HFFc6 (cell line): ENCODE measurements at regions not wholly inside any gene's neighbourhood (a gene's known extent, or its start where the extent isn't known, plus 50 kb on each side); places are given as distances from the start of the nearest gene placed in this dataset.
"Not testable (repeated sequence)": the region's sequence is repeated elsewhere in the genome, so short reads cannot be mapped to it uniquely, and the experiment has no call there.

Experiments
- DNase-seq: peaks from one replicate; pipeline ENCODE4 v3.0.0-alpha.2; 2018
- H3K27ac Mint-ChIP-seq: 2 replicates; pipeline ENCODE4 v1.8.0; 2020; ENCODE audit warnings: mild to moderate bottlenecking, mixed read lengths
- H3K27me3 Mint-ChIP-seq: 2 replicates; pipeline ENCODE4 v1.8.0; 2021; ENCODE audit warnings: mild to moderate bottlenecking, moderate library complexity, mixed read lengths; ENCODE audit not compliant: insufficient read depth
- H3K36me3 Mint-ChIP-seq: 2 replicates; pipeline ENCODE4 v1.8.0; 2021; ENCODE audit warnings: low read depth, mixed read lengths
- H3K4me1 Mint-ChIP-seq: 2 replicates; pipeline ENCODE4 v1.8.0; 2020; ENCODE audit warnings: low read depth, mixed read lengths
- H3K4me3 Mint-ChIP-seq: 2 replicates; pipeline ENCODE4 v1.8.0; 2020; ENCODE audit warnings: mild to moderate bottlenecking, moderate library complexity, mixed read lengths
- H3K9me3 Mint-ChIP-seq: 2 replicates; pipeline ENCODE4 v1.8.0; 2020; ENCODE audit warnings: mild to moderate bottlenecking, mixed read lengths
- CTCF ChIP-seq: fragments of 200-600 bp; sonication (generic); IDR thresholded peaks from 2 replicates; pipeline ENCODE4 v1.5.0; 2021; ENCODE audit warnings: antibody characterized with exemption, mild to moderate bottlenecking

DNA sequence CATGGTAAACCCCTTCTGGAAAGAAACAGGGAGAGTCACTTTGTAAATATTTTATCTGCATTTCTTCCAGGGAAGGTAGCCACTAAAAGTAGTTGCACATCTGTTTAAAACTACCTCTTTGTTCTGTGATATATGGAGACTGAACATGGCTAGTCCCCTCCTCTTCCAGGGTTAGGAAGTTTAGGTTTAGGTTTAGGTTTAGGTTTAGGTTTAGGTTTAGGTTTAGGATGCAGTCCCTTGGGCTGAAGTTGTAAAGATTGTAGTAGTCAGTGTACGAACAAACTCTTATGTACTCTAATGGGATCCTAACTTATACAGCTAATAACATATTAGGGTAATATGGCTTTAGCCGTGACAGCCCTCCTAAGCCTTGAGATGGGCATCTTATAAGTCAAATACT is 880.2 kb upstream of the TMEFF2 start:
- no peak overlapping the region for H3K4me3 Mint-ChIP-seq
- H3K27me3 Mint-ChIP-seq = no peaks in the 10 kb centered on the region; the same call in 1 of the 2 replicates
- TF ChIP-seq CTCF = no peak
- H3K27ac Mint-ChIP-seq = no peak overlapping the region
- H3K36me3 Mint-ChIP-seq = 0 out of 2 replicates have a peak, but pooled peaks cover 4% of the 10 kb centered on the region
- H3K4me1 Mint-ChIP-seq = no peaks in the 10 kb centered on the region
- H3K9me3 Mint-ChIP-seq = peaks cover 43% of the 10 kb centered on the region
- no peak for DNase-seq

GRCh38 chr2:193072647-193073046 is 877.9 kb upstream of the TMEFF2 start:
- H3K27me3 Mint-ChIP-seq = no peaks in the 10 kb centered on the region; the same call in 1 of the 2 replicates
- H3K27ac Mint-ChIP-seq = no peak overlapping the region
- TF ChIP-seq CTCF = no peak
- H3K9me3 Mint-ChIP-seq = peaks cover 62% of the 10 kb centered on the region
- H3K36me3 Mint-ChIP-seq = 0 out of 2 replicates have a peak, but pooled peaks cover 4% of the 10 kb centered on the region
- H3K4me1 Mint-ChIP-seq = no peaks in the 10 kb centered on the region
- DNase-seq = no peak
- no peak overlapping the region for H3K4me3 Mint-ChIP-seq

DNA sequence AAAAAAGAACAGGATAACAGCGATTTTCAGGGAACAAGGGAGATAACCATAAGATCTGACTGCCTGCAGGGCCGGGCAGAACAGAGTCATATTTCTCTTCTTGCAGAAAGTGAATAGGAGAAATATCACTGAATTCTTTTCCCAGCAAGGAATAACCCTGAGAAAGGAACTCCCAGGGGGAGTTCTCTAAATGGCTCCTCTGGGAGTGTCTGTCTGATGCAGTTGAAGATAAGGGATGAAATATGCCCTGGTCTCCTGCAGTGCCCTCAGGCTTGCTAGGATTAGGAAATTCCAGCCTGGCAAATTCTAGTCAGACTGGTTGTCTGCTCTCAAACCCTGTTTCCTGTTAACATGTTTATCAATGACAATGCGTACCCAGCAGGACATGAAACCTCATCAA is 830.8 kb upstream of the TMEFF2 start:
- DNase-seq, H3K27ac Mint-ChIP-seq, H3K4me1 Mint-ChIP-seq, H3K27me3 Mint-ChIP-seq, H3K36me3 Mint-ChIP-seq, H3K4me3 Mint-ChIP-seq: not testable (repeated sequence)
- H3K9me3 Mint-ChIP-seq = peaks cover 54% of the 10 kb centered on the region

- no peak for TF ChIP-seq CTCF
- H3K4me3 Mint-ChIP-seq = no peak overlapping the region
- no peak for DNase-seq
- H3K27ac Mint-ChIP-seq = no peak overlapping the region
- peaks cover 48% of the 10 kb centered on the region for H3K9me3 Mint-ChIP-seq
- H3K27me3 Mint-ChIP-seq = no peaks in the 10 kb centered on the region; the same call in 1 of the 2 replicates
- no peaks in the 10 kb centered on the region for H3K4me1 Mint-ChIP-seq
- H3K36me3 Mint-ChIP-seq = no peaks in the 10 kb centered on the region
Observed at GRCh38 chr2:193024791-193025190, 830.1 kb upstream of the TMEFF2 start.

GRCh38 chr2:193011870-193012269 is 817.1 kb upstream of the TMEFF2 start:
- TF ChIP-seq CTCF = no peak
- Mint-ChIP-seq H3K4me3 (no peak overlapping the region), H3K9me3 (peaks cover 56% of the 10 kb centered on the region), H3K36me3 (peaks cover 5% of the 10 kb centered on the region; the same call in 1 of the 2 replicates), H3K27ac (no peak overlapping the region), H3K27me3 (no peaks in the 10 kb centered on the region), H3K4me1 (no peaks in the 10 kb centered on the region)
- no peak for DNase-seq

DNA sequence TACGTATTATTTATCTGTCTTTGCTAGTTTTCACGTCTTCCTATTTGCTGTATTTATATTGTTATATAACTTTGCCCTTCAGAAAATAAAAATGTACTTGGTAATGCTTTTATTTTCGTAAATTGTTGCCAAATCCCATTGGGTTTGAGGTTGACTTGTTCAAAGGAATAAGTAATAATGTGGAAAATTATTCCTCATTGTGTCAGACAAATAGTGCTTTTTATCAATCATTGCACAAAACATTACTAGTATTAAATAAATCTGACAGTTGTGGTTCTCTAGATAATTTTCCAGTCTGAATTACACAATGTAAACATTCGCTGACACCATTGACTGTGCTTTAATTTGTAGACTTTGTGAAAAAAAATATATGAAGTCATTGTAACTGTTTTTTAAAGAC is 798.3 kb upstream of the TMEFF2 start:
- Mint-ChIP-seq H3K4me1 (no peaks in the 10 kb centered on the region), H3K9me3 (peaks cover 15% of the 10 kb centered on the region), H3K27me3 (no peaks in the 10 kb centered on the region)

More for the DNA sequence above, 798.3 kb upstream of the TMEFF2 start:
- Mint-ChIP-seq H3K4me3 (no peak overlapping the region), H3K27ac (no peak overlapping the region), H3K36me3 (no peaks in the 10 kb centered on the region)
- no peak for TF ChIP-seq CTCF
- DNase-seq = no peak
